GM18505 (cell line): ENCODE measurements at regions not wholly inside any gene's neighbourhood (a gene's known extent, or its start where the extent isn't known, plus 50 kb on each side); places are given as distances from the start of the nearest gene placed in this dataset.
"Not testable (repeated sequence)": the region's sequence is repeated elsewhere in the genome, so short reads cannot be mapped to it uniquely, and the experiment has no call there.

Source experiments
- ATAC-seq: cut with Tn5 transposase; IDR thresholded peaks from one replicate; pipeline ENCODE4 v1.9.1; 2021; ENCODE audit not compliant: unreplicated experiment
- POLR2A ChIP-seq: IDR thresholded peaks from 4 replicates; pipeline ENCODE4 v1.6.1; 2011; ENCODE audit warnings: borderline replicate concordance; ENCODE audit not compliant: insufficient read depth, insufficient read length; ENCODE audit errors: extremely low read depth

DNA sequence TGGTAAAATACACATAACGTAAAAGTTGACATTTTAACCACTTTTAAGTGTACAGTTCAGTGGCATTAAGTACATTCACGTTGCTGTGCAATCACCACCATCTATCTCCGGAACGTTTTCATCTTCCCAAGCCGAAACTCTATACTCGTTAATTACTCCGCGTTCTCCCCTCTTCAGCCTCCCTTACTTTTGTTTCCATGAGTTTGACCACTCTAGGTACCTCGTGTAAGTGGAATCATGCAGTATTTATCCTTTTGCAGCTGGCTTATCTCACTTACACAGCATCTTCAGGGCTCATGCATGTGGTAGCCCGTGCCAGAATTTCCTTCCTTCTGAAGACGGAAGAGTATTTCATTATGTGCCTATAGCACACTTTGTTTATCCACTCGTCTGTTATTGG is 225.2 kb downstream of the SLC4A3 start:
- TF ChIP-seq POLR2A: no peak
- no peak for ATAC-seq

- ATAC-seq: no peak
- TF ChIP-seq POLR2A: no peak
These were observed 229.2 kb downstream of the SLC4A3 start for GRCh38 chr2:219856602-219857001.

GRCh38 chr2:219857751-219858150 is 230.3 kb downstream of the SLC4A3 start:
- TF ChIP-seq POLR2A: no peak
- ATAC-seq: no peak

GRCh38 chr2:219861307-219861706 is 233.9 kb downstream of the SLC4A3 start:
- no peak for ATAC-seq
- no peak for TF ChIP-seq POLR2A

GRCh38 chr2:219864154-219864553 is 236.7 kb downstream of the SLC4A3 start:
- no peak for ATAC-seq
- no peak for TF ChIP-seq POLR2A

DNA sequence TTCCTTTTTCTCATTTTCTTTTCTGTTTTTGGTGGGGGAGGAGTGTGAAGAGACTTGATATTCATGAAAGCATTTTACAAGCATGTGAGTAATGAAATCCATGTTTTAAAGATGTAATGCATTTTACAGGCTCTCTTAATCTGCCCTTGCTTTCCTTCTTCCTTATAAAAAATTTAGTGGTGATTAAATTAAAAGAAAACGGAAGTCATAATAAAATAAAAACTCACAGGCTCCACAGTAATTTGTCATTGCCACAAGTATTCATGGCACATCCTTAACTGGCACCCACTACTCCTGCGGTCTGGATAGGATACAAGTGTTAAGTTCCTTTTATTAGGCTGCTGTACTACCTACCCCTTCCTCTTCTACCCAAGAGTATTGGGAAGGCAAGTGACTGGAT is 241.2 kb downstream of the SLC4A3 start:
- no peak for ATAC-seq

GRCh38 chr2:219870041-219870440 is 242.6 kb downstream of the SLC4A3 start:
- TF ChIP-seq POLR2A: no peak
- no peak for ATAC-seq

More for the DNA sequence above, 241.2 kb downstream of the SLC4A3 start:
- no peak for TF ChIP-seq POLR2A

DNA sequence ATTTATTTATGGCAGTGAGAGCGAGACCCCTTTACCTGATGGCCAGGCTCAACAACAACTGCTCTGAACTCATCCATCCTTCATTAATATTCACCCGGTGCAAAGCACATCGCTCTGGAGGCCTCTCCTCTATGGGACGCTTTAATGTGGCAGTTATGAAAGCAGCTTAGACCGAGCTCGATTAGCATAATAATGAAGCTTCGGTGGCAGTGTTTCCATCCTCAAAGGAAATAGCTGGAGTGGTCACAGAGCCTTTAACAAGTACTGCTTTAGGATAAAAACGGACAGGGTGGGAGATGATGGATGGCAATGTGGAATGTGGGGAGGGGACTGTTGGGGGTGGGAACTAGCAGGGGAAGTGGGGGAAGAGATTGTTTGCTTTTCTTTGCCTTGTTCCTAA is 243.9 kb downstream of the SLC4A3 start:
- TF ChIP-seq POLR2A: no peak
- no peak for ATAC-seq

GRCh38 chr2:219875036-219875435 is 247.6 kb downstream of the SLC4A3 start:
- TF ChIP-seq POLR2A: no peak
- ATAC-seq: no peak

DNA sequence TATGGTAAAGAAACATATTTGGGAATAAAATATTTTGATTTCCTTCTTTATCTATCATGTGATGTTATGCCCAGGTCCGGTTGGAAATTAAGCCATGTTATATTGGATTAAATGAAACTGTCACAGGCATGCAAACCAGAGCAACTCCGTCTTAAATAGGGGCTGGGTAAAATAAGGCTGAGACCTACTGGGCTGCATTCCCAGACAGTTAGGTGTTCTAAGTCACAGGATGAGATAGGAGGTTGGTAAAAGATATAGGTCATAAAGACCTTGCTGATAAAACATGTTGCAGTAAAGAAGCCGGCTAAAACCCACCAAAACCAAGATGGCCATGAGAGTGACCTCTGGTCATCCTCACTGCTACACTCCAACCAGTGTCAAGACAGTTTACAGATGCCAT is 248.6 kb downstream of the SLC4A3 start:
- ATAC-seq: not testable (repeated sequence)

DNA sequence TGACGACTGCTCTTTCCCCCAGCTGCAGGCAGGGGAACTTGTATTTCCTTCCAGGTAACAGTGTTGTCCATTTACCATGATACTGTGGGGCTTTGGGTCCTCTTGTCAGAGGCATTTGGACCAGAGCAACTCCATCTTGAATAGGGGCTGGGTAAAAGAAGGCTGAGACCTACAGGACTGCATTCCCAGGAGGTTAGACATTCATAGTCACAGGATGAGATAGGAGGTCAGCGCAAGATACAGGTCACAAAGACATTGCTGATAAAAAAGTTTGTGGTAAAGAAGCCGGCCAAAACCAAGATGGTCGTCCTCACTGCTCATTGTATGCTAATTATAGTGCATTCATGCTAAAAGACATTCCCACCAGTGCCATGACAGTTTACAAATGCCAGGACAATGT is 249.5 kb downstream of the SLC4A3 start:
- no peak for TF ChIP-seq POLR2A
- no peak for ATAC-seq

- no peak for ATAC-seq
- TF ChIP-seq POLR2A: no peak
These were observed 250.3 kb downstream of the SLC4A3 start for GRCh38 chr2:219877728-219878127.

- ATAC-seq: no peak
- no peak for TF ChIP-seq POLR2A
These were observed 251.1 kb downstream of the SLC4A3 start for GRCh38 chr2:219878516-219878915.

DNA sequence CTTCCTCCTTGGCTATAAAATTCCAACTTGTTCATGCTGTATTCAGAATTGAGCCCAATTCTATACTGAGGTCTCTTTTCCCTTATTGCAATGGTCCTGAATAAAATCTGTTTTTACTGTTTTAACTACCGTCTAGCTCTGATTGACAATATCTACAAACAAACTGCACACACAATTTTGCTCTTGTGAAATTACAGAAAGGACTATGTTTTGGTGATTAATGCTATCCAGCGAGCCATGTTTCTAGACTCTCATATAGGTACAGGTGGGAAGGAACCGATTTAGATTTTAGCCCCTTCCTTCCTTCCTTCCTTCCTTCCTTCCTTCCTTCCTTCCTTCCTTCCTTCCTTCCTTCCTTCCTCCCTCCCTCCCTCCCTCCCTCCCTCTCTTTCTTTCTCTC is 254.4 kb downstream of the SLC4A3 start:
- TF ChIP-seq POLR2A: no peak
- no peak for ATAC-seq

- TF ChIP-seq POLR2A: no peak
- no peak for ATAC-seq
These were observed 259.2 kb downstream of the SLC4A3 start for GRCh38 chr2:219886615-219887014.
